ENCODE measurements at regions not wholly inside any gene's neighbourhood (a gene's known extent, or its start where the extent isn't known, plus 50 kb on each side); places are given as distances from the start of the nearest gene placed in this dataset.
"Not testable (repeated sequence)": the region's sequence is repeated elsewhere in the genome, so short reads cannot be mapped to it uniquely, and the experiment has no call there.

- no peak for DNase-seq
Observed at GRCh38 chr14:46596236-46596635, 55.3 kb downstream of the RPL10L start.

GRCh38 chr14:46582826-46583225 is 68.8 kb downstream of the RPL10L start:
- no peak for DNase-seq

- DNase-seq = peak in 1 of 2 experiments; percentile 34
Observed at GRCh38 chr14:46581036-46581671, 70.4 kb downstream of the RPL10L start.

- no peak for DNase-seq
Observed at GRCh38 chr14:46574978-46575375, 76.6 kb downstream of the RPL10L start.

- DNase-seq = no peak
Observed at GRCh38 chr14:46574221-46574977, 77.2 kb downstream of the RPL10L start.

GRCh38 chr14:46573498-46573897 is 78.1 kb downstream of the RPL10L start:
- no peak for DNase-seq

- no peak for DNase-seq
Observed at GRCh38 chr14:46571970-46572369, 79.6 kb downstream of the RPL10L start.

GRCh38 chr14:46568161-46568560 is 83.4 kb downstream of the RPL10L start:
- DNase-seq = not testable (repeated sequence)

- DNase-seq = no peak
Observed at GRCh38 chr14:46550836-46551235, 100.7 kb downstream of the RPL10L start.

- DNase-seq = no peak
Observed at GRCh38 chr14:46540986-46541385, 110.6 kb downstream of the RPL10L start.

GRCh38 chr14:46519121-46519520 is 132.5 kb downstream of the RPL10L start:
- DNase-seq = no peak

GRCh38 chr14:46508752-46509151 is 142.8 kb downstream of the RPL10L start:
- DNase-seq = not testable (repeated sequence)

- no peak for DNase-seq
Observed at GRCh38 chr14:46499521-46499920, 152.1 kb downstream of the RPL10L start.

- no peak for DNase-seq
Observed at GRCh38 chr14:46496409-46496808, 155.2 kb downstream of the RPL10L start.

- DNase-seq = peak in 1 of 2 experiments; percentile 18
Observed at GRCh38 chr14:46490238-46490685, 161.3 kb downstream of the RPL10L start.

- DNase-seq = no peak
Observed at GRCh38 chr14:46488374-46488773, 163.2 kb downstream of the RPL10L start.

- DNase-seq = no peak
Observed at GRCh38 chr14:46487582-46488350, 163.8 kb downstream of the RPL10L start.

- DNase-seq = no peak
Observed at GRCh38 chr14:46482200-46482599, 169.4 kb downstream of the RPL10L start.

GRCh38 chr14:46480817-46481216 is 170.8 kb downstream of the RPL10L start:
- DNase-seq = no peak

GRCh38 chr14:46472261-46472660 is 179.3 kb downstream of the RPL10L start:
- no peak for DNase-seq

GRCh38 chr14:46464341-46464740 is 187.2 kb downstream of the RPL10L start:
- DNase-seq = no peak

- no peak for DNase-seq
Observed at GRCh38 chr14:46451800-46452199, 199.8 kb downstream of the RPL10L start.

- no peak for DNase-seq
Observed at GRCh38 chr14:46444666-46445065, 206.9 kb downstream of the RPL10L start.

GRCh38 chr14:46433381-46433780 is 218.2 kb downstream of the RPL10L start:
- no peak for DNase-seq
